ENCODE measurements at regions not wholly inside any gene's neighbourhood (a gene's known extent, or its start where the extent isn't known, plus 50 kb on each side); places are given as distances from the start of the nearest gene placed in this dataset.
"Not testable (repeated sequence)": the region's sequence is repeated elsewhere in the genome, so short reads cannot be mapped to it uniquely, and the experiment has no call there.

DNA sequence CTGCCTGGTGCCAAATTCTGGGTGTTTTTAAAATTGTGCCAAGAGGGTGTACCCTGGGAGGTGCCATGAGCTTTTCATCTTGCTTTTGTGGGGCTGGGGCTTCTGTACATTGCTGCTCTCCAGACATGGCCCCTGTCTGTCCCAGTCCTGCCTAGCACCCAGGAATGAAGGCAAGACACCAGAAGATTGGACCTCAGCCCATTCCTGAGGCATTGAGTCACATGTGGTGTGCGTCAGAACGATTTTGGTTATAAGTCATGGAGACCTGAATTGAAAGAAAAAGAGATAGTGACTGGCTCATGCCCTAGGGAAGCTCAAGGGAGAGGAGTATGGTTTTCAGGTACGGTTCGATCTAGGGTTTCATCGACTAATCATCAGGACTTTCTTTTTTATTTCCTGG is 493.2 kb downstream of the TYW1 start:
- Histone ChIP-seq H3K36me3 (ENCODE audit: control insufficient read depth, insufficient read depth, low read length) (no peaks in the 10 kb centered on the region), H3K9me3 (ENCODE audit: control insufficient read depth, insufficient read depth, low read depth, low read length) (no peaks in the 10 kb centered on the region), H2AFZ (ENCODE audit: low read length) (no peak overlapping the region), H3K79me2 (ENCODE audit: control insufficient read depth, insufficient read depth, low read length) (no peaks in the 10 kb centered on the region), H3K27ac (ENCODE audit: insufficient read depth, low read length) (no peak overlapping the region), H3K4me2 (ENCODE audit: extremely low read depth, insufficient read depth, low read length) (no peak overlapping the region), H3K4me1 (ENCODE audit: control insufficient read depth, extremely low read depth, insufficient read depth, low read length) (no peaks in the 10 kb centered on the region), H3K4me3 (replicated peaks in 1 of 4; ENCODE audit: control extremely low read depth in 1 of 4, insufficient read depth in 1 of 4, low read depth in 3 of 4, low read length in 4 of 4) (no peak overlapping the region), H4K20me1 (ENCODE audit: control insufficient read depth, extremely low read depth, insufficient read depth, low read length) (no peaks in the 10 kb centered on the region), H3K27me3 (ENCODE audit: control insufficient read depth, insufficient read depth, low read length) (no peaks in the 10 kb centered on the region), H3K9ac (ENCODE audit: insufficient read depth, low read length) (no peak overlapping the region)
- TF ChIP-seq EZH2 (IDR thresholded peaks at IDR 0.05; ENCODE audit: low read length, missing control alignments) = no peak
- TF ChIP-seq, protein P1, sequence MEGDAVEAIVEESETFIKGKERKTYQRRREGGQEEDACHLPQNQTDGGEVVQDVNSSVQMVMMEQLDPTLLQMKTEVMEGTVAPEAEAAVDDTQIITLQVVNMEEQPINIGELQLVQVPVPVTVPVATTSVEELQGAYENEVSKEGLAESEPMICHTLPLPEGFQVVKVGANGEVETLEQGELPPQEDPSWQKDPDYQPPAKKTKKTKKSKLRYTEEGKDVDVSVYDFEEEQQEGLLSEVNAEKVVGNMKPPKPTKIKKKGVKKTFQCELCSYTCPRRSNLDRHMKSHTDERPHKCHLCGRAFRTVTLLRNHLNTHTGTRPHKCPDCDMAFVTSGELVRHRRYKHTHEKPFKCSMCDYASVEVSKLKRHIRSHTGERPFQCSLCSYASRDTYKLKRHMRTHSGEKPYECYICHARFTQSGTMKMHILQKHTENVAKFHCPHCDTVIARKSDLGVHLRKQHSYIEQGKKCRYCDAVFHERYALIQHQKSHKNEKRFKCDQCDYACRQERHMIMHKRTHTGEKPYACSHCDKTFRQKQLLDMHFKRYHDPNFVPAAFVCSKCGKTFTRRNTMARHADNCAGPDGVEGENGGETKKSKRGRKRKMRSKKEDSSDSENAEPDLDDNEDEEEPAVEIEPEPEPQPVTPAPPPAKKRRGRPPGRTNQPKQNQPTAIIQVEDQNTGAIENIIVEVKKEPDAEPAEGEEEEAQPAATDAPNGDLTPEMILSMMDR (conservative IDR thresholded peaks at IDR 0.05 in 1 of 2, IDR thresholded peaks at IDR 0.05 in 1 of 2; ENCODE audit: low read depth in 1 of 2, low read length in 2 of 2) = no peak
- no peak for DNase-seq (ENCODE audit: low read depth in 2 of 2)

DNA sequence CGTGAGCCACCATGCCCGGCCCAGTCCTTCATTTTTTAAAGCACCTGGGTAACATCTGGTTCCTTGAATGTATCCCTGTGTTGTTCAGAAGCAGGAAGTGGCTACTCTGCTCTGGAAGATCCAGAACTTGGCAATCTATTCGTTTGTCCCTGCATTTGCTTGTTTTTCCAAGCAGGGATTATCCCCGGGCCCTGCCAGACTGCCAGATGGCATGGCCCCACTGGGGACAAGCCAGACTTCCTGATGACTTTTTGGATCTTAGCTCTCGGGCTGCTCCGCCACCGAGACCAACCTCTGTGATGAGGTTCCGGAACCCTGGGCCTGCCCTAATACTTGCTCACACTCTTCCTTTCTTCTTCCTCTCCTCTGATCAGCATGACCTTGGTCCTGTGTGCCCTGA is 496.7 kb downstream of the TYW1 start:
- Histone ChIP-seq H2AFZ (ENCODE audit: low read length) (no peak overlapping the region), H3K79me2 (ENCODE audit: control insufficient read depth, insufficient read depth, low read length) (no peaks in the 10 kb centered on the region), H3K9ac (ENCODE audit: insufficient read depth, low read length) (no peak overlapping the region), H3K4me3 (replicated peaks in 1 of 4; ENCODE audit: control extremely low read depth in 1 of 4, insufficient read depth in 1 of 4, low read depth in 3 of 4, low read length in 4 of 4) (no peak overlapping the region), H3K27me3 (ENCODE audit: control insufficient read depth, insufficient read depth, low read length) (no peaks in the 10 kb centered on the region), H4K20me1 (ENCODE audit: control insufficient read depth, extremely low read depth, insufficient read depth, low read length) (no peaks in the 10 kb centered on the region), H3K36me3 (ENCODE audit: control insufficient read depth, insufficient read depth, low read length) (no peaks in the 10 kb centered on the region), H3K9me3 (ENCODE audit: control insufficient read depth, insufficient read depth, low read depth, low read length) (no peaks in the 10 kb centered on the region), H3K4me1 (ENCODE audit: control insufficient read depth, extremely low read depth, insufficient read depth, low read length) (no peaks in the 10 kb centered on the region), H3K27ac (ENCODE audit: insufficient read depth, low read length) (no peak overlapping the region), H3K4me2 (ENCODE audit: extremely low read depth, insufficient read depth, low read length) (no peak overlapping the region)
- DNase-seq (ENCODE audit: low read depth in 2 of 2) = no peak
- no peak for TF ChIP-seq EZH2 (IDR thresholded peaks at IDR 0.05; ENCODE audit: low read length, missing control alignments)
- TF ChIP-seq, protein P1 (conservative IDR thresholded peaks at IDR 0.05 in 1 of 2, IDR thresholded peaks at IDR 0.05 in 1 of 2; ENCODE audit: low read depth in 1 of 2, low read length in 2 of 2) = no peak

DNA sequence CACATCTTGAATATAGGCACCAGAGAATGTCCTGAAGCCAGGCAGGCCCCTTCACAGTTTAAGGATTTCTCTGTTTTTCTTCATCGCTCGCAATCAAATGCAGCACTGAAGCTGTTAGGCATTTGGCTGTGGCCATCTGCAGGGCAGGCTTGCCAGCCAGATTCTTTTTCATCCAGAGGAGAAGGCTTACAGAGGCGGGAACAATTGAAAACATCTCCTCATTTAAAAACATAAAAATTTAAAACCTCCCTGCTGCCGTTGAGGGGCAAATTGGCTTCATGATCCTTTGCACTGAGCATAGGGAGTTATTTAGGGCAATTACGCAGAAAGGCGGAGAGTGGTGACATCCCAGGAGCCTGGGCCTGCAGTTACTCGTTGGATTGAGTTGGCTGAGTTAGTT is 500.0 kb downstream of the TYW1 start:
- Histone ChIP-seq H3K36me3 (ENCODE audit: control insufficient read depth, insufficient read depth, low read length) (no peaks in the 10 kb centered on the region), H3K9me3 (ENCODE audit: control insufficient read depth, insufficient read depth, low read depth, low read length) (no peaks in the 10 kb centered on the region), H3K4me2 (ENCODE audit: extremely low read depth, insufficient read depth, low read length) (no peak overlapping the region)

DNA sequence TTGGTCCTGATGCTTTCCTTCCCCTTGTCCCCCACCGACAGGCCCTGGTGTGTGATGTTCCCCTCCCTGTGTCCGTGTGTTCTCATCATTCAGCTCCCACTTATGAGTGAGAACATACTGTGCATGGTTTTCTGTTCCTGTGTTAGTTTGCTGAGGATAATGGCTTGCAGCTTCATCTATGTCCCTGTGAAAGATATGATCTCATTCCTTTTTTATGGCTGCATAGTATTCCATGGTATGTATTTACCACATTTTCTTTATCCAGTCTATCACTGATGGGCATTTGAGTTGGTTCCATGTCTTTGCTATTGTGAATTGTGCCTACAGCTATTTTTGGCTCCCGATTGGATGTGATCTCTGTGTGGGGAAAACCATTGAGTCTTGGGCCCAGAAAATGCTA is 501.3 kb downstream of the TYW1 start:
- DNase-seq (ENCODE audit: low read depth in 2 of 2); H3K9me3 ChIP-seq (ENCODE audit: control insufficient read depth, insufficient read depth, low read depth, low read length); H3K4me2 ChIP-seq (ENCODE audit: extremely low read depth, insufficient read depth, low read length); H3K9ac ChIP-seq (ENCODE audit: insufficient read depth, low read length); H4K20me1 ChIP-seq (ENCODE audit: control insufficient read depth, extremely low read depth, insufficient read depth, low read length); H3K79me2 ChIP-seq (ENCODE audit: control insufficient read depth, insufficient read depth, low read length); H3K4me3 ChIP-seq (replicated peaks in 1 of 4; ENCODE audit: control extremely low read depth in 1 of 4, insufficient read depth in 1 of 4, low read depth in 3 of 4, low read length in 4 of 4); H2AFZ ChIP-seq (ENCODE audit: low read length); H3K27me3 ChIP-seq (ENCODE audit: control insufficient read depth, insufficient read depth, low read length); H3K27ac ChIP-seq (ENCODE audit: insufficient read depth, low read length); H3K4me1 ChIP-seq (ENCODE audit: control insufficient read depth, extremely low read depth, insufficient read depth, low read length); H3K36me3 ChIP-seq (ENCODE audit: control insufficient read depth, insufficient read depth, low read length): not testable (repeated sequence)

More for the DNA sequence above, 500.0 kb downstream of the TYW1 start:
- Histone ChIP-seq H3K27ac (ENCODE audit: insufficient read depth, low read length) (no peak overlapping the region), H3K79me2 (ENCODE audit: control insufficient read depth, insufficient read depth, low read length) (no peaks in the 10 kb centered on the region), H4K20me1 (ENCODE audit: control insufficient read depth, extremely low read depth, insufficient read depth, low read length) (no peaks in the 10 kb centered on the region), H2AFZ (ENCODE audit: low read length) (no peak overlapping the region), H3K4me3 (replicated peaks in 1 of 4; ENCODE audit: control extremely low read depth in 1 of 4, insufficient read depth in 1 of 4, low read depth in 3 of 4, low read length in 4 of 4) (no peak overlapping the region), H3K4me1 (ENCODE audit: control insufficient read depth, extremely low read depth, insufficient read depth, low read length) (no peaks in the 10 kb centered on the region), H3K9ac (ENCODE audit: insufficient read depth, low read length) (no peak overlapping the region), H3K27me3 (ENCODE audit: control insufficient read depth, insufficient read depth, low read length) (no peaks in the 10 kb centered on the region)
- no peak for DNase-seq (ENCODE audit: low read depth in 2 of 2)
- TF ChIP-seq, protein P1 (conservative IDR thresholded peaks at IDR 0.05 in 1 of 2, IDR thresholded peaks at IDR 0.05 in 1 of 2; ENCODE audit: low read depth in 1 of 2, low read length in 2 of 2) = no peak
- TF ChIP-seq EZH2 (IDR thresholded peaks at IDR 0.05; ENCODE audit: low read length, missing control alignments) = no peak

Data from fibroblast of lung (primary cell).